ENCODE measurements at regions not wholly inside any gene's neighbourhood (a gene's known extent, or its start where the extent isn't known, plus 50 kb on each side); places are given as distances from the start of the nearest gene placed in this dataset.
"Not testable (repeated sequence)": the region's sequence is repeated elsewhere in the genome, so short reads cannot be mapped to it uniquely, and the experiment has no call there.

- Histone ChIP-seq H3K9me3 (no peaks in the 10 kb centered on the region), H3K4me3 (no peak overlapping the region), H3K4me1 (no peaks in the 10 kb centered on the region), H3K36me3 (no peaks in the 10 kb centered on the region), H3K27ac (no peak overlapping the region), H3K27me3 (no peaks in the 10 kb centered on the region)
- intact Hi-C loops (cut with DNase I): no loop called here
- DNase-seq (ENCODE audit: low spot score in 2 of 2): no peak
- TF ChIP-seq CTCF (IDR thresholded peaks at IDR 0.05): no peak
Measured at GRCh38 chr6:94562846-94563245, 1014.5 kb upstream of the MANEA start.

GRCh38 chr6:94559829-94560537 lies 1017.4 kb upstream of the MANEA start:
- H3K9me3 ChIP-seq: no peaks in the 10 kb centered on the region
- no peaks in the 10 kb centered on the region for H3K4me1 ChIP-seq
- TF ChIP-seq CTCF (IDR thresholded peaks at IDR 0.05): no peak
- DNase-seq (ENCODE audit: low spot score in 2 of 2): no peak
- H3K27me3 ChIP-seq: no peaks in the 10 kb centered on the region
- H3K36me3 ChIP-seq: no peaks in the 10 kb centered on the region
- H3K4me3 ChIP-seq: no peak overlapping the region
- H3K27ac ChIP-seq: no peak overlapping the region
- intact Hi-C loops (cut with DNase I): no loop called here

GRCh38 chr6:94557207-94557606 lies 1020.1 kb upstream of the MANEA start:
- DNase-seq (ENCODE audit: low spot score in 2 of 2); H3K4me3 ChIP-seq: not testable (repeated sequence)

GRCh38 chr6:94548201-94548600 lies 1029.1 kb upstream of the MANEA start:
- no peaks in the 10 kb centered on the region for H3K27me3 ChIP-seq
- H3K36me3 ChIP-seq: no peaks in the 10 kb centered on the region
- DNase-seq (ENCODE audit: low spot score in 2 of 2): no peak
- no peaks in the 10 kb centered on the region for H3K4me1 ChIP-seq
- no peak overlapping the region for H3K27ac ChIP-seq
- intact Hi-C loops (cut with DNase I): no loop called here
- H3K4me3 ChIP-seq: no peak overlapping the region
- no peak for TF ChIP-seq CTCF (IDR thresholded peaks at IDR 0.05)
- H3K9me3 ChIP-seq: no peaks in the 10 kb centered on the region

More at GRCh38 chr6:94557207-94557606, 1020.1 kb upstream of the MANEA start:
- H3K27ac ChIP-seq; H3K27me3 ChIP-seq; intact Hi-C loops (cut with DNase I); H3K9me3 ChIP-seq; H3K36me3 ChIP-seq; H3K4me1 ChIP-seq: not testable (repeated sequence)

GRCh38 chr6:94535798-94536197 lies 1041.5 kb upstream of the MANEA start:
- Histone ChIP-seq H3K27ac (no peak overlapping the region), H3K9me3 (no peaks in the 10 kb centered on the region), H3K27me3 (no peaks in the 10 kb centered on the region), H3K4me1 (no peaks in the 10 kb centered on the region), H3K36me3 (no peaks in the 10 kb centered on the region), H3K4me3 (no peak overlapping the region)
- TF ChIP-seq CTCF (IDR thresholded peaks at IDR 0.05): no peak
- intact Hi-C loops (cut with DNase I): no loop called here
- DNase-seq (ENCODE audit: low spot score in 2 of 2): no peak

GRCh38 chr6:94511502-94512088 lies 1065.7 kb upstream of the MANEA start:
- no peaks in the 10 kb centered on the region for H3K27me3 ChIP-seq
- H3K9me3 ChIP-seq: no peaks in the 10 kb centered on the region
- no peak for TF ChIP-seq CTCF (IDR thresholded peaks at IDR 0.05)
- H3K4me3 ChIP-seq: no peak overlapping the region
- intact Hi-C loops (cut with DNase I): no loop called here
- H3K36me3 ChIP-seq: no peaks in the 10 kb centered on the region
- H3K27ac ChIP-seq: no peak overlapping the region
- no peaks in the 10 kb centered on the region for H3K4me1 ChIP-seq
- no peak for DNase-seq (ENCODE audit: low spot score in 2 of 2)

Measured in ascending aorta (tissue), 2 donors.